Muscle layer of duodenum (tissue), 2 donors: ENCODE measurements at regions not wholly inside any gene's neighbourhood (a gene's known extent, or its start where the extent isn't known, plus 50 kb on each side); places are given as distances from the start of the nearest gene placed in this dataset.

ENCODE experiments used
- H3K27ac ChIP-seq: one replicate; pipeline ENCODE4 v1.7.0; 2013; ENCODE audit warnings: mild to moderate bottlenecking, low read length
- H3K27me3 ChIP-seq: one replicate; pipeline ENCODE4 v1.7.0; 2013; ENCODE audit warnings: low read depth, mild to moderate bottlenecking, control low read depth, low read length
- H3K36me3 ChIP-seq, 2 donors: one replicate each; pipeline ENCODE4 v1.7.0; 2013; ENCODE audit warnings: low read length in 2 of 2, control low read depth in 1 of 2, mild to moderate bottlenecking in 1 of 2; ENCODE audit not compliant: insufficient read depth in 2 of 2, control insufficient read depth in 1 of 2
- H3K4me1 ChIP-seq, 2 donors: one replicate each; pipeline ENCODE4 v1.7.0; 2013; ENCODE audit warnings: low read length in 2 of 2, mild to moderate bottlenecking in 2 of 2, control low read depth in 1 of 2, moderate library complexity in 1 of 2; ENCODE audit not compliant: insufficient read depth in 2 of 2, control insufficient read depth in 1 of 2
- H3K4me3 ChIP-seq, 2 donors: one replicate each; pipeline ENCODE4 v1.7.0; 2013; ENCODE audit warnings: low read length in 2 of 2, low read depth in 1 of 2, mild to moderate bottlenecking in 1 of 2
- H3K9me3 ChIP-seq, 2 donors: one replicate each; pipeline ENCODE4 v1.7.0; 2013; ENCODE audit warnings: low read length in 2 of 2, control low read depth in 1 of 2, mild to moderate bottlenecking in 1 of 2; ENCODE audit not compliant: control insufficient read depth in 1 of 2
- donor health status: healthy.

GRCh38 chr1:199338760-199339159, 688.8 kb upstream of the NR5A2 start:
- Histone ChIP-seq H3K27ac (no peak overlapping the region), H3K27me3 (no peaks in the 10 kb centered on the region), H3K36me3 (no peaks in the 10 kb centered on the region), H3K4me3 (no peak overlapping the region), H3K9me3 (no peaks in the 10 kb centered on the region), H3K4me1 (no peaks in the 10 kb centered on the region)

GRCh38 chr1:199352351-199352750, 675.2 kb upstream of the NR5A2 start:
- no peak overlapping the region for H3K4me3 ChIP-seq
- no peaks in the 10 kb centered on the region for H3K27me3 ChIP-seq
- no peak overlapping the region for H3K27ac ChIP-seq
- peaks cover 0 to 8% of the 10 kb centered on the region in 2 donors for H3K9me3 ChIP-seq
- no peaks in the 10 kb centered on the region for H3K36me3 ChIP-seq
- no peaks in the 10 kb centered on the region for H3K4me1 ChIP-seq

- H3K4me1 ChIP-seq = no peaks in the 10 kb centered on the region
- no peak overlapping the region for H3K27ac ChIP-seq
- peaks cover 0 to 8% of the 10 kb centered on the region in 2 donors for H3K9me3 ChIP-seq
- H3K36me3 ChIP-seq = no peaks in the 10 kb centered on the region
- no peak overlapping the region for H3K4me3 ChIP-seq
- no peaks in the 10 kb centered on the region for H3K27me3 ChIP-seq
Observed at GRCh38 chr1:199353906-199354305, 673.6 kb upstream of the NR5A2 start.

GRCh38 chr1:199356561-199356960, 670.9 kb upstream of the NR5A2 start:
- Histone ChIP-seq H3K27me3 (no peaks in the 10 kb centered on the region), H3K36me3 (no peaks in the 10 kb centered on the region), H3K4me1 (no peaks in the 10 kb centered on the region), H3K27ac (no peak overlapping the region), H3K9me3 (no peaks in the 10 kb centered on the region), H3K4me3 (no peak overlapping the region)

GRCh38 chr1:199357599-199357998, 669.9 kb upstream of the NR5A2 start:
- no peaks in the 10 kb centered on the region for H3K9me3 ChIP-seq
- no peak overlapping the region for H3K4me3 ChIP-seq
- H3K27me3 ChIP-seq = no peaks in the 10 kb centered on the region
- no peak overlapping the region for H3K27ac ChIP-seq
- H3K4me1 ChIP-seq = no peaks in the 10 kb centered on the region
- no peaks in the 10 kb centered on the region for H3K36me3 ChIP-seq

- Histone ChIP-seq H3K27me3 (no peaks in the 10 kb centered on the region), H3K27ac (no peak overlapping the region), H3K36me3 (no peaks in the 10 kb centered on the region), H3K9me3 (no peaks in the 10 kb centered on the region), H3K4me1 (no peaks in the 10 kb centered on the region), H3K4me3 (no peak overlapping the region)
Observed at GRCh38 chr1:199362996-199363395, 664.5 kb upstream of the NR5A2 start.

GRCh38 chr1:199373139-199373538, 654.4 kb upstream of the NR5A2 start:
- Histone ChIP-seq H3K9me3 (no peaks in the 10 kb centered on the region), H3K27me3 (no peaks in the 10 kb centered on the region), H3K27ac (no peak overlapping the region), H3K36me3 (no peaks in the 10 kb centered on the region), H3K4me3 (no peak overlapping the region), H3K4me1 (no peaks in the 10 kb centered on the region)

- no peaks in the 10 kb centered on the region for H3K36me3 ChIP-seq
- H3K4me1 ChIP-seq = no peaks in the 10 kb centered on the region
- no peaks in the 10 kb centered on the region for H3K9me3 ChIP-seq
- H3K27ac ChIP-seq = no peak overlapping the region
- no peaks in the 10 kb centered on the region for H3K27me3 ChIP-seq
- no peak overlapping the region for H3K4me3 ChIP-seq
Observed at GRCh38 chr1:199377211-199377610, 650.3 kb upstream of the NR5A2 start.

- no peaks in the 10 kb centered on the region for H3K27me3 ChIP-seq
Observed at GRCh38 chr1:199383793-199384192, 643.7 kb upstream of the NR5A2 start.

GRCh38 chr1:199394856-199395255, 632.7 kb upstream of the NR5A2 start:
- no peaks in the 10 kb centered on the region for H3K36me3 ChIP-seq
- H3K4me1 ChIP-seq = no peaks in the 10 kb centered on the region
- H3K9me3 ChIP-seq = no peaks in the 10 kb centered on the region
- no peak overlapping the region for H3K27ac ChIP-seq
- H3K4me3 ChIP-seq = no peak overlapping the region
- H3K27me3 ChIP-seq = no peaks in the 10 kb centered on the region

More at GRCh38 chr1:199383793-199384192, 643.7 kb upstream of the NR5A2 start:
- Histone ChIP-seq H3K36me3 (no peaks in the 10 kb centered on the region), H3K27ac (no peak overlapping the region), H3K4me3 (no peak overlapping the region), H3K4me1 (no peaks in the 10 kb centered on the region), H3K9me3 (no peaks in the 10 kb centered on the region)

GRCh38 chr1:199396456-199396855, 631.1 kb upstream of the NR5A2 start:
- Histone ChIP-seq H3K4me3 (no peak overlapping the region), H3K36me3 (no peaks in the 10 kb centered on the region), H3K4me1 (no peaks in the 10 kb centered on the region), H3K27ac (no peak overlapping the region), H3K9me3 (no peaks in the 10 kb centered on the region), H3K27me3 (no peaks in the 10 kb centered on the region)

GRCh38 chr1:199399996-199400724, 627.4 kb upstream of the NR5A2 start:
- Histone ChIP-seq H3K27ac (no peak overlapping the region), H3K36me3 (no peaks in the 10 kb centered on the region), H3K9me3 (no peaks in the 10 kb centered on the region), H3K27me3 (no peaks in the 10 kb centered on the region), H3K4me1 (no peaks in the 10 kb centered on the region), H3K4me3 (no peak overlapping the region)
